Duodenal mucosa (tissue), 2 donors: ENCODE measurements at regions not wholly inside any gene's neighbourhood (a gene's known extent, or its start where the extent isn't known, plus 50 kb on each side); places are given as distances from the start of the nearest gene placed in this dataset.

Source experiments
- H3K27ac ChIP-seq: one replicate; pipeline ENCODE4 v1.7.0; 2013; ENCODE audit warnings: low read depth, low read length
- H3K27me3 ChIP-seq, 2 donors: one replicate each; pipeline ENCODE4 v1.7.0; 2013; ENCODE audit warnings: low read length in 2 of 2, control low read depth in 1 of 2; ENCODE audit not compliant: insufficient read depth in 2 of 2, control insufficient read depth in 1 of 2
- H3K36me3 ChIP-seq, 2 donors: one replicate each; pipeline ENCODE4 v1.7.0; 2013; ENCODE audit warnings: low read length in 2 of 2, control low read depth in 1 of 2; ENCODE audit not compliant: insufficient read depth in 2 of 2, control insufficient read depth in 1 of 2
- H3K4me1 ChIP-seq, 2 donors: one replicate each; pipeline ENCODE4 v1.7.0; 2013; ENCODE audit warnings: low read length in 2 of 2, control low read depth in 1 of 2; ENCODE audit not compliant: insufficient read depth in 2 of 2, control insufficient read depth in 1 of 2
- H3K4me3 ChIP-seq, 2 donors: one replicate each; pipeline ENCODE4 v1.7.0; 2013; ENCODE audit warnings: low read length in 2 of 2, low read depth in 1 of 2
- H3K9ac ChIP-seq, 2 donors: one replicate each; pipeline ENCODE4 v1.7.0; 2013; ENCODE audit warnings: low read length in 2 of 2, low read depth in 1 of 2
- H3K9me3 ChIP-seq, 2 donors: one replicate each; pipeline ENCODE4 v1.7.0; 2013; ENCODE audit warnings: low read length in 2 of 2, control low read depth in 1 of 2; ENCODE audit not compliant: control insufficient read depth in 1 of 2

DNA sequence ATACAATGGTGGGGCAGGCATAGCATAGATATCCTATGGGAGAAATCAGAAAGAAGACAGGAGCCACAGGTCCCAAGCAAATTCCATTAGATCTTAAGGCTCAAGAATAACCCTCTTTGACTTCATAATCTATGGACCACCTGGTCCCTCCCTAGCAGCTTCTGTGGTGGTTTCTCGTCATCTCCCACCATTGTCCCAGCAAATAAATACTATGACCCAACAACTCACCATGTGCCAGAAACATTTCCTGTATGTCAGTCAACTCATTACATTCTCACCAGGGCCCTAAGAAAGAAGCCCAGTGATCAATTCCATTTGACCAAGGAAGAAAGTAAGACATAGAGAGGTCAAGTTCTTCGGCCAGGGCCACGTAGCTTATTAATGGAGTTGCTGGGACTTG lies 646.2 kb downstream of the VRK1 start:
- Histone ChIP-seq H3K27ac (no peak overlapping the region), H3K4me1 (no peaks in the 10 kb centered on the region), H3K36me3 (no peaks in the 10 kb centered on the region), H3K27me3 (no peaks in the 10 kb centered on the region), H3K4me3 (no peak overlapping the region), H3K9me3 (no peaks in the 10 kb centered on the region), H3K9ac (no peak overlapping the region)

DNA sequence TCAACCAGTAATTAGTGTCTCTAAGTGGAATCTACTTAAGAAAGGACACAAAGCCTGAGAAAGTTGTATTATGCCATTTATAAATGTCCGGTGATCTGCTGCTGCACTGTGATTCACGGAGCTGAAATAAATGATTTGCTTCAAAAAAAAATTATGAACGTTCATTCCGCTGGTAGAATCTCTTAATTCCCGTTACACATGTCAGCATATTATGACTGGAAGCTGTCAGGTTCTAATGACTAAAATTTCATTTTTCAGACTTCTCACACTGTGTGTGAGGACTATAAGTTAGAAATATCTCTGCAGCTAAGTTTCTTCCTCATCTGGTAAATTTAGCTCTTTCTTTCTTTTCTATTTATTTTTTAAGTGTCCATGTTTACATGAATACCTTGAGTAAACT lies 647.1 kb downstream of the VRK1 start:
- no peaks in the 10 kb centered on the region for H3K4me1 ChIP-seq
- H3K9me3 ChIP-seq: no peaks in the 10 kb centered on the region
- no peak overlapping the region for H3K9ac ChIP-seq
- no peaks in the 10 kb centered on the region for H3K27me3 ChIP-seq
- H3K4me3 ChIP-seq: no peak overlapping the region
- H3K36me3 ChIP-seq: no peaks in the 10 kb centered on the region
- H3K27ac ChIP-seq: no peak overlapping the region

DNA sequence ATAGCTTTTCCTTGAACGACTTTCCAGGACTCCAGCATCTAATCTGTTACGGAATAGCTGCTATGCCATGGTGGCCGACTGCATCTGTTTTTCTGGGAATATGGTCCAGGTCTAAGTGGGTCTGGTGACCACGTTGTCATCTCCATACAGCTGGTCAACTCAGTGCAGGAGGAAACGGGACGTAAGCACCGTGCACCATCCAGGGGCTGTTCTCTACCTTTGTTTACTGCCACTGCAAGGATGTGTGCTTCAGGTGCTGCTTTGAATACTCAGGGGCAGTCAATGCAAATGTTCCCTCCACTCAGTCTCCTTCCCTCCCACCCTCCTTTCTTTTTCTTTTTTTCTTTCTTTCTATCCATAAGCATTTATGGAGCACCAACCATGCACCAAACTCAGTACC lies 648.2 kb downstream of the VRK1 start:
- Histone ChIP-seq H3K9me3 (no peaks in the 10 kb centered on the region), H3K9ac (no peak overlapping the region), H3K27ac (no peak overlapping the region), H3K36me3 (no peaks in the 10 kb centered on the region), H3K27me3 (no peaks in the 10 kb centered on the region), H3K4me1 (no peaks in the 10 kb centered on the region), H3K4me3 (no peak overlapping the region)

DNA sequence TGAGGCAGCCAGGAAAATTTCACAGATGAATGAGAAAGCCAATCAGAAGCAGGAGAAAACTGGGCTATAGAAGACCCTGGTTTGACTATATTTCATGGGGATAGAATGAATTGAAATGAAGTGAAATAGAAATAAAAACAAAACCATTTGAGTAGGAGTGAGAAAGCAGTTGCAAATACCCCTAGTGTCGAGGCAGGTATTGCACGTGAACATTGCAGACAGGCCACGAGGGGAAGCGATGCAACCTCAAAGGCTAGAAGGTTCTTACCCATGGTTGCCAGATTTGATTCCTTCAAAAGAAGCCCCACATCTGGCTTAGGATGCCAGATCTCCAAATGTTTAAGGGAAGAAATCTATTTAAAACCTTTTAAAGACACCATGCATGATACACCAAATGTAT lies 648.9 kb downstream of the VRK1 start:
- H3K9me3 ChIP-seq: no peaks in the 10 kb centered on the region
- H3K4me1 ChIP-seq: no peaks in the 10 kb centered on the region
- H3K27ac ChIP-seq: no peak overlapping the region
- H3K9ac ChIP-seq: no peak overlapping the region
- H3K36me3 ChIP-seq: no peaks in the 10 kb centered on the region
- no peak overlapping the region for H3K4me3 ChIP-seq
- no peaks in the 10 kb centered on the region for H3K27me3 ChIP-seq

DNA sequence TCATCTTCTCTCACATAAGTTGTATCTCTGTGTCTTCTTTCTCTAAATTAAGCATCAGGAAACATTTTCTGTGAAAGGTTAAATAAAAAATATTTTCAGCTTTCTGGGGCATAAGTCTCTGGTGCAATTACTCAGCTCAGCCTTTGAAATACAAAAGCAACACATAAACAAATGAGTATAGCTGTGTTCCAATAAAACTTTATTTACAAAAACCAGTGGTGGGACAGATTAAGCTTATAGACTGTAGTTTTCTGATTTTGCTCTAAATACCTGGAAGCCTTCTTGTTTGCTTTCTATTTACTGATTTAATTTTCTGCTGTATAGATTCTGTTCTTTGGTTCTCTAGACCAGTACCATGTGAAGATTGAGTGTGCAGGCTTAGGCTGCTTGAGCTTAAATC lies 655.1 kb downstream of the VRK1 start:
- Histone ChIP-seq H3K9ac (no peak overlapping the region), H3K27ac (no peak overlapping the region), H3K27me3 (no peaks in the 10 kb centered on the region), H3K4me1 (peaks cover 11 to 15% of the 10 kb centered on the region in 2 donors), H3K36me3 (no peaks in the 10 kb centered on the region), H3K9me3 (no peaks in the 10 kb centered on the region), H3K4me3 (no peak overlapping the region)

DNA sequence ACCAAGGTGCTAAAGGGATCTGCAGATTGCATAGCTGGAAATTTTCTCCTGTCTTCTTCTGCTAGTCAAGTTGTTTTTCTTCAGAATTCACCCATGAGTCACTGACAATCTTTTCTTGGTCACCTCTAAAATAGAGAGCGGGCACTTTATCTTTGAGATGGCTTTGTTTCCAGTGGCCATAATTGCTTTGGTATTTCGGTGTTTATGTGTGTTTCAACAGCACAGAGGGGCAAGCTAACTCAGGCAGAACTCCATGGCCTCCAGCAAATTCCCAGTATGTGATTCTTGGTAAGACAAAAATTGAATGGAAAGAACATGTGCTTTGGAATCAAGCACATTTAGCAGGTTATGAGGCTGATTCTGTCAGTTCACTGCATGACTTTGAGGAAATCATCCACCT lies 656.8 kb downstream of the VRK1 start:
- H3K36me3 ChIP-seq: no peaks in the 10 kb centered on the region
- H3K27ac ChIP-seq: no peak overlapping the region
- no peak overlapping the region for H3K9ac ChIP-seq
- H3K4me3 ChIP-seq: no peak overlapping the region
- H3K27me3 ChIP-seq: no peaks in the 10 kb centered on the region
- H3K9me3 ChIP-seq: no peaks in the 10 kb centered on the region
- peaks cover 23 to 24% of the 10 kb centered on the region in 2 donors for H3K4me1 ChIP-seq

DNA sequence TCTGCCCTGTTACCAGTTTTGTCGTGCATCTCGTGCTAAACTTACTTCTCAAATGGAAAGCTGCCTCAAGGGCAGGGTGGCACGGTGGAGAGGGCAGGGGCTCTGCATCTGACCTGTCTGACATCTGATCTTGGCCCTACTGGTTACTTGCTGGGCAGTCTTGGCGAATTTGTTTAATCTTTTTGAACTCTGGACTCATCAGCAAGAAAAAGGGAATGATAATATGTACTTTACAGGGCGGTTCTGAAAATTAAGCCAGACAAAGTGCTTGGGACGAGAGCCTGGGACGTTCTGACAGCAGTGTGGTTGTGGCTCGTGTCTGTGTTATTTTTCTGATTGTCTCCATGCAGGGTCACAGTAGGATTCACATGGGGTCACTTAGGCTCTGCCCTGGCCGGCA lies 659.3 kb downstream of the VRK1 start:
- Histone ChIP-seq H3K27ac (no peak overlapping the region), H3K9me3 (no peaks in the 10 kb centered on the region), H3K4me3 (peak overlapping the region; percentile 8 to 34)

DNA sequence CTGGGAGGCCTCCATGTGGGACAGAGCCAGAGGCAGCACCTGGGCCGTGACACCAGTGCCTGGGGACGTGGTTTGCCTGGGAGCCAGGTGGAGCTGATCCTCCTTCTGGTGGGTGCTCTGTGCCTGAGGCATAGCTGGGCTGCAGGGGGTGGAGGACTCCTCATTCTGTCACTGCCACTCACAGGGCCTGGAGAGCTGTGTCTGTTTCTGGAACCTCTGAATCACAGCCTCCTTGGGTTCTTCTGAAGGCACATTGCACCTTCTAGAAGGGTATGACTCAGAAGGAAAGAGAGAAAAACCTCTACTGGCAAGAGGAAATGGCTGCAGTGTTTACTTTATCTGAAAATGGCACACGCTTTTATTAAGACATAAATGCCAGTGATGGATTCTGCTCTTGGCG lies 659.8 kb downstream of the VRK1 start:
- Histone ChIP-seq H3K9ac (no peak overlapping the region), H3K36me3 (no peaks in the 10 kb centered on the region), H3K27ac (no peak overlapping the region), H3K4me1 (peaks cover 23 to 28% of the 10 kb centered on the region in 2 donors), H3K9me3 (peaks cover 0 to 3% of the 10 kb centered on the region in 2 donors), H3K4me3 (peak overlapping the region; percentile 8 to 34), H3K27me3 (no peaks in the 10 kb centered on the region)

More for the DNA sequence above, 659.3 kb downstream of the VRK1 start:
- Histone ChIP-seq H3K36me3 (no peaks in the 10 kb centered on the region), H3K9ac (peak overlapping the region in 1 of 2 donors; percentile 1), H3K4me1 (peaks cover 23 to 28% of the 10 kb centered on the region in 2 donors), H3K27me3 (no peaks in the 10 kb centered on the region)

DNA sequence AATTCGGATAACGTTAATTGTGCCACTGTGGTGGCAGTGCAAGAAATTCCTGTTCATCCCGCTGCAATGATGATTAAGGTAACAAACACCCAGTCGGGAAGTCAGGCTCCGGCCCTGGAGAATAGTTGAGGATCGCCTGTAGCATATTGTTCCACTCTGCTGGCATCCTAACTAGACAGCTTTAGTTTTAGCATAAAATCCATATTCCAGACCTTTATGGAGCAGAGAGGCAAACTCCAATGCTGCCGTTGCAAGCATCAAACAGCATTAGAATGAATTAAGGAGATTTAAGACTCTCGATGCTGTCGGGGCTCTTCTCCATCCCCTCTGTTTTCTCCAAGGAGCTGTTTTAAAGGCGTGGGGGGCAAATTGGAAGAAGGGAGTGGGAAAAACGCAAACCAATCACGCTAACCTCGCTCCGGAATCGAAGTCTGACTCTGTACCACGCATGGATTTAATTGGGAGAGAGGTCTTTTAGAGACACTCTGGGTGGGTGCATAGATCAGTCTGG lies 660.4 kb downstream of the VRK1 start:
- H3K9ac ChIP-seq: no peak overlapping the region
- H3K27me3 ChIP-seq: no peaks in the 10 kb centered on the region
- H3K4me3 ChIP-seq: no peak overlapping the region
- H3K27ac ChIP-seq: no peak overlapping the region
- peaks cover 0 to 3% of the 10 kb centered on the region in 2 donors for H3K9me3 ChIP-seq
- H3K36me3 ChIP-seq: no peaks in the 10 kb centered on the region
- peaks cover 23 to 28% of the 10 kb centered on the region in 2 donors for H3K4me1 ChIP-seq

DNA sequence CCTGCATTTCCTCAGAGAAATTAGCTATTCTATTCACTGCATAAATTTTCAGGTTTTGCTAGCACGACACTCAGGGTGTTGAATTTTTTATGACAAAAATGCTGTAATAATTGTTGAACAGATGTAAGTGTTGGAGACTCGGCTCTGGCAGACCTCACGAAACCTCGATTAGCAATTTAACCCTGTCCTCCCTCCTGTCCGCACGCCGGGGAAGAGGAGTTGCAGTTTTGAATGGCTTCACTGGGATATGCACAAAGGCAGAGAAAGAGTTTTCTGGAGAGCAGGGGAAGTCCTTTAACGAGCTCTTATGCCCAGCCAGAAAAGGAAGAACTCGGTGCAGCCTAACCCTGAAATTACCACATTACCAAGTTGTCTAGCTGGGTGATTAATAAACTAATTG lies 661.1 kb downstream of the VRK1 start:
- H3K27ac ChIP-seq: no peak overlapping the region
- H3K9me3 ChIP-seq: peaks cover 0 to 3% of the 10 kb centered on the region in 2 donors
- no peaks in the 10 kb centered on the region for H3K27me3 ChIP-seq
- H3K4me1 ChIP-seq: peaks cover 23 to 28% of the 10 kb centered on the region in 2 donors
- H3K4me3 ChIP-seq: peak overlapping the region; percentile 62 to 66
- peak overlapping the region; percentile 30 to 33 for H3K9ac ChIP-seq
- no peaks in the 10 kb centered on the region for H3K36me3 ChIP-seq
